NCI-H82 treated with DMSO at 0.1 percent for 48 hours (cell line): ENCODE measurements at regions not wholly inside any gene's neighbourhood (a gene's known extent, or its start where the extent isn't known, plus 50 kb on each side); places are given as distances from the start of the nearest gene placed in this dataset.
A peak's percentile ranks its signal among the peaks of the same experiment; 100 is the strongest.
"Not testable (repeated sequence)": the region's sequence is repeated elsewhere in the genome, so short reads cannot be mapped to it uniquely, and the experiment has no call there.

Experiments used
- DNase-seq: peaks from one replicate; lab custom pipeline; 2025; ENCODE audit not compliant: unreplicated experiment; lab: John Stamatoyannopoulos, UW

DNA sequence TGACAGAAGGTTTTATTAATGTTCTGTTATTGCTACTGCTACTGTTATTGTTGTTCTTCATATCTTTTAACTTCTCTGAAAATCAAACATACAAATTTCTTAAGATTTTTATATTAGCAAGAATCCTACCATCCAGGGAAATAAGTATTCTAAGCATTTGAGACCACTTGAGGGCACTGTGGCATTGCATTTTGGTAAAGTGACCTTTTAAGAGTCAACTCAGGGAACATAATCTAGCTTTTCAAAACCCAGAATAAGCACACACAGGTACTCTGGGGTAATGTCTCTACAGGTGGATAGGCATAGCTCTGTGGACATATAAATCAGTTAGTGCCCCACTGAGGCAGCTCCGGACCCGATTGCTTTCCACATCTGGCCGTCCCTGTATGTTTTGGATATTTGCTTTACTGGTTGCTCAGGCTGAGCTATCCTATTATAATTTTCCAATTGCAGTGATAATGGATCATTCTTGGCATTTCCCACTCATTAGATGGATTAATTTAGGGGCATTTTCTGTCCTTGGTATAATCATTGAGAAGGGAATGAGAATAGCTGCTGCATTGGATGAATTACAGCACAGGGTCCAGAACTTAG is 1425.1 kb upstream of the CDH8 start:
- DNase-seq = no peak

DNA sequence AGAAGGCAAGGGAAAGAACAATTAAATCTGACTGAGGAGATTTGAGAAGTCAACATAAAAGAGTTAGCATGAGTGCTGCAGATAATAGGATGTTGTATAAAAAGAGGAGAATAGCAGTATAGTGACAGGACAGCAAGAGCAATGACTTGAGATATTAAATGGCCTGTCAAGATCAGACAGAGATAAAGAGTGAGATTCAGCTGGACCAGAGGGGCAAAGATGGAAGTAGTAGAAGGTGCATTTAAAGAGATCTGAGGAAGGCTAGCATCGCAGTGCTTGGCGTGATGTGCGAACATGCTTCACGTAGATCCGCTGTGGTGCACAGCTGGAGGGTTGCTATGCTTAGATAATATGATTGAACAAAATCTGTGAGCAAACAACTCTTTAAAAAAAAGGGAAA is 1422.6 kb upstream of the CDH8 start:
- DNase-seq = no peak

GRCh38 chr16:63457869-63458268 is 1421.6 kb upstream of the CDH8 start:
- no peak for DNase-seq

DNA sequence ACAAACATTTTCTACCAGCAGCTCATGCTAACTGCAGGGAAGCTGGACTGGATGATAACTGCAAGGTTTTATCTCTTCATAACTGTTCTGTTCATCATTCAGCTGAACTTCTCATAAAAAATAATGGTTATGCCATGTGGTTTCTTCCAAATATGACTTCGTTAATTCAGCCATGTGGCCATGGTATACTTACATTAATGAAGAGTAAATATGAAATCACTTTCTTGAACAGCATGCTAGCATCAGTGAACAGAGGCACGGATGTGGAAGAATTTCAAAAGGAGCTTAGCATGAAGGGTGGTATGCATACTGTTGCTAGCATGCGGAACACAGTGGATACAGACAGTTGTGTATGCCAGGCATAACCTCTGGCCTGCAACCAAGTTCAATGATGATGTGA is 1417.0 kb upstream of the CDH8 start:
- DNase-seq = no peak

DNA sequence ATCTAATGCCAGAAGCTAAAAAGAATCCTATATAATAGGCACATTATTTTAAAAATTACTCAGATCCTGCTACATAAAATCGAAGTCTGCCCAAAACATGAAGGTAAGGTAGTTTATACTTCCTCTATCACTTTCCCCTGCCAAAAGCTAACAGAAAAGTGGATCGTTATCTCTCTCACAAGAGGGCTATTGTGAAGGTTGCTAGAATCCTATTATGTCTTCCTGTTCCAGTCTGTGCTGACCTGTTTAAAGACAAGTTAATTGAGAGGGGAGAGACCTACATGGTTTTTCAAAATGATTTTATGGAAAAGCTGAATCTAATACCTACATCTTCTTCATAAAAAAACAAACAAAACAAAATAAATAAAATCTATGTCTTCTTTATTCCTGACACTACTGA is 1410.9 kb upstream of the CDH8 start:
- DNase-seq = no peak

DNA sequence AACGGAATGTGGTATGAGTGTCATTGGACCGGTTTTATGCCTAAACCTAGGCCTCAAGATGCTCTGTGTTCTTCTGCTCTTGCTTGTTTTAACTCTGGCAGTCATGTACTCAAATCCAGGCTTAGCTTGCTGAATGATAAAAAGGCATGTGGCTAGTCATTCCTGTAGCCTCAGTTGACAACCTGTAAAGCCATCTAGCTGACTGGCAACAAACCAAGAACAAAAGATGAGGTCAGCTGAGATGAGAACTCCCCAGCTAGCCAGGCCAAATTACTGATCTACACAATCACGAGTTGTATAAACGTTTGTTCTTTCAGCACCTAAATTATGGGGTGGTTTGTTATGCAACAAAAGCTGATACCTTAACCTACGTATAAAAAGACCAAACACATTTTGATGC is 1406.0 kb upstream of the CDH8 start:
- DNase-seq = no peak

GRCh38 chr16:63426275-63426870 is 1390.1 kb upstream of the CDH8 start:
- no peak for DNase-seq

- DNase-seq = peak; percentile 41
These were observed 1386.5 kb upstream of the CDH8 start for GRCh38 chr16:63422715-63423114.

DNA sequence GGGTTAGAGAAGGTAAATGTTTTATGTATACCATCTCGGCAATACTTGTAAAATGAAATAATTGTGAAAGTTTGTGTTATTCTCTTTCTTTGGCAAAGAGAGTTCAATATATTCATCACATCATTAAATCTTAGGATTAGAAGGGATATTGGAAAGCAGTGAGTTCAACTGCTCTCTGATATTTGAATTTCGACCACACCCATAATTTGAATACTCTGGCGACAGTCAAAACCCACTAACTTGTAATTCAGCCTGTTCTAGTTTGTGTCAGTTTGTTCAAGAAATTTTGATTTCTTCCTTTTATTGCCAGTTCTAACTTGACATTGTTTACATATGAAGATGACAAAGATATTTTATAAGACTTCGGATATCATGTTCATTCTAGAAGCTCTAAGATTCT is 1380.5 kb upstream of the CDH8 start:
- DNase-seq = no peak

DNA sequence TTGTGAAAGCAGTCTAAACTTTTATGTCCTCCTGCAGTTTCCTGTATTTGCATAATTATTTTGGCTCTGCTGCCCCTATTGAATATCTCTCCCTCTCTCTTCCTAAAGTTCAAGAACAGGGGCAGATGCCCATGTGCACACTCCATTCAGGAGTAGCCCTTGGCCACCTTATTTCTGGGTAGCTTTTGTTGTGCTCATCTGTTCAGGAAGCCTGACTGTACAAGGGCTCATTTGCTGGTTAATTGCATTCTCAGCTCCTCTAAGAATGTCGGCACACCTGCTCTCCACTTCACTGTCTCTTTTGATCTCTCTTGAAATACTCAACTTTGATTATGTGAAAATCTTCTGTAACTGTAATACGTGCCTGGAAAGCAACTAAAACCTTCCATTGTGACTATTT is 1378.8 kb upstream of the CDH8 start:
- DNase-seq = peak; percentile 3

DNA sequence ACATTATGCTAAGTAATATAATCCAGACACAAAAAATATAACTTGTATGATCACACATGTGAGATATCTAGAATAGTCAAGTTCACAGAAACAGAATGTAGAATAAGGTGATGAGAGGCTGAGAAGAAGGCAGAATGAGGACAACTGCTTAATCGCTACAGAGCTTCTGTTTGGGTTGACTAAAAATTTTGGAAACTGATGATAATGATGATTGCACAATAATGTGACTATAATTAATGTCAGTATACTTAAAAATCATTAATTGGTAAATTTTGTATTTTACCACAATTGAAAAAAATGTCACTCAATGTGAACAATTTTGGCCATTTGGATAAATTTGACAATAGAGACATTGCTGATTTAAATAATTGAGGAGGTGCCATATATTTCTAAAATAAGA is 1374.4 kb upstream of the CDH8 start:
- DNase-seq = no peak

DNA sequence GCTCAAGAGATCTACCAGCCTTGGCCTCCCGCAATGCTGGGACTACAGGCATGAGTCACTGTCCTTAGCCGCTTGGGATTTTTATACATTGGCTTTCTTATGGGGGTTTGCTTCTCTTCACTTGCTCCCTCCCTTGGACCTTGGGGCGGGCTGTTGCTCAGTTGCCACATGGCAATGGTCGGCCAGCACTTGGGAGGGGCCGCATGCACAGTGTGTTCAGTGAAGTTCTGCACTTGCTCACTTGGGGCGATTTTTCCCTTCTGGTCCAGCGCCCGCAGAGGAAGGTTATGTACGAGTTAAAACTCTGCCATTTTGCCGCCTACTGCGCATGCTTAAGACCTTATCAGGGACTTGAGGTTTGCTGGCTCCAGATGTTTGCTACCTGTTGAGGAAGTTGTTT is 1367.6 kb upstream of the CDH8 start:
- no peak for DNase-seq

DNA sequence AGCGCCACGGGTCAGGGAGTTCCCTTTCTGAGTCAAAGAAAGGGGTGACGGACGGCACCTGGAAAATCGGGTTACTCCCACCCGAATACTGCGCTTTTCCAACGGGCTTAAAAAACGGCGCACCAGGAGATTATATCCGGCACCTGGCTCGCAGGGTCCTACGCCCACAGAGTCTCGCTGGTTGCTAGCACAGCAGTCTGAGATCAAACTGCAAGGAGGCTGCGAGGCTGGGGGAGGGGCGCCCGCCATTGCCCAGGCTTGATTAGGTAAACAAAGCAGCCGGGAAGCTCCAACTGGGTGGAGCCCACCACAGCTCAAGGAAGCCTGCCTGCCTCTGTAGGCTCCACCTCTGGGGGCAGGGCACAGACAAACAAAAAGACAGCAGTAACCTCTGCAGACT is 1352.0 kb upstream of the CDH8 start:
- not testable (repeated sequence) for DNase-seq

DNA sequence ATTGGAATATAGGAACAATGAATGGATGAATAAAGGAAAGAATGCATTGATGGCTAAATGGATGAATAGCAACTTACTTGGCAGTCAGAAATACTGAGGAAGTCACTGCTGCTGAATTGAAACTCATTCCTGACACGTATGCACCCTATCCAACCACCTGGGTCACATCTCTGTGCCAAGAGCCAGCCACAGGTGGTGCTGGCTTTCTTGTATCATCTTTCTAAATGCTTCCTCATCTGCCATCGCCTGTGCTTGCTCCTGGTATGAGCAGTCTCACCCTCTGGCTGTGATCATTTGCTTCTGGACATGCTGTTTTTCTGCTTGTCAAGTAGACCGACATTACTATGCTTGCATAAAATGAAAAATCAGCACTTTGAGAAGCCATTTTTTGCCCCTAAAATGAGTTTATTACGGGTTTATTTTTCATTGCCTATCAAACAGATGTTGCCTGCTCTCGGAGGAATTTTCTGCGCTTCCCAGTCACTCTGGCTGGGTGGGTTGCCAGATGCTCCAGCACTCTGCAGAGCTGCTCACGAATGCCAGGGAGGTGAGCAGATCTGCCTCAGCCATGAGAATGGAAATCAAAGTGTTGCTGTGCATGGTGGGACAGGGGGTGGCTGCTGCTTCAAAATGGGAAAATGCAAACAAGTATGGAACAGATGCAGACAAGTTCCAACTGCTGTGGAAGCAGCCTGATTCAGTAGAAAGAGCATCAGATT is 1349.6 kb upstream of the CDH8 start:
- no peak for DNase-seq

DNA sequence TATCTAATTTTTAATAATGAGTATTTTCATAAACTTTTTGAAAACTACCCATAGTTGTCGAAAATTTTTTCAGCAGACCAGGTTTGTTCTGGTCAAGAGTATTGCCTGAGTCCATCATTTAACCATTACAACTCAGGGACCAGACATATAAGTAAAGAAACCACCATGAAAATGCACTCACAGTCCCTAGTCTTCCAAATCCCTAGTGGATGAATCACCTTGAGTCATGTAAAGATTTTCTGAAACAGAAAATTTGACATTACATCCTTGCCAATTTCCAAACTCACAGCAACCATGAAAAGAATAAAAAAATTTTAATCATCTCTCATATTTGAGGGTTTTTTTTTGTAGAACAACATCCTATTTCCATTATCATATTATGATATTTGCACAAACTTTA is 1337.5 kb upstream of the CDH8 start:
- DNase-seq = no peak

DNA sequence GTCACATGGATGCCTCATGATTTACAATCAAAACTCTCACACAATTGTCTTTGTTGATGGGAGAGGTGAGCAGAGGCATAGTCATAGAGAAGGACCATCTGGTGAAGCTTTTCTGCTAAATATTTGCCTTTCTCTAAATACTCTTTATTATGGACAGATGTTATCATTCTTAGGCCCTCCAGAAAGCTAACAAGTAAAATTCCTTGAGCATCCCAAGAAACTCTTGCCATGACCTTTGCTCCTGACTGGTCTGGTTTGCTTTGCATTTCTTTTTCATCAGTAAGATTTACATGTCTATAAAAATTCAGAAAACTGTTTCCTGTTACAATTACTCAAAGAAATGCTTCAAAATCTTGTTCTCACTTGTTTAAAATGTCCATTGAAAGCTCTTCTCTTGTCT is 1336.6 kb upstream of the CDH8 start:
- no peak for DNase-seq

DNA sequence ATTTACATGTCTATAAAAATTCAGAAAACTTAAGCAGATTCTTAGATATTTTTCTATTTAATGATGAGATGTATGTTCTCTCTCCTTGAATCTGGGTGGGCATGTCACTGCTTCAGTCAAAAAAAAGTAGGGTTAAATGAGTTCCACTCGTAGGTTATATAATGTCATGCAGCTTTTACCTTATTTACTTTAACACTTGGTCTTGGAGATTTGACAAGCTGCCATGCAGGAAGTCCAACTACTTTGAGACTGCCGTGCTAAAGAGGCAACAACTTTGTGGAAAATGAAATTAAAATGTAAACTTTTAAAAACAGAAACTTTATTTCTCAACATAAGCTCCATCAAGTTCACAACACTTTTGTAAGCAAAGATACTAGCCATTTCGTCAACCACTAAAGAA is 1336.0 kb upstream of the CDH8 start:
- no peak for DNase-seq

- no peak for DNase-seq
These were observed 1329.5 kb upstream of the CDH8 start for GRCh38 chr16:63365649-63366304.

DNA sequence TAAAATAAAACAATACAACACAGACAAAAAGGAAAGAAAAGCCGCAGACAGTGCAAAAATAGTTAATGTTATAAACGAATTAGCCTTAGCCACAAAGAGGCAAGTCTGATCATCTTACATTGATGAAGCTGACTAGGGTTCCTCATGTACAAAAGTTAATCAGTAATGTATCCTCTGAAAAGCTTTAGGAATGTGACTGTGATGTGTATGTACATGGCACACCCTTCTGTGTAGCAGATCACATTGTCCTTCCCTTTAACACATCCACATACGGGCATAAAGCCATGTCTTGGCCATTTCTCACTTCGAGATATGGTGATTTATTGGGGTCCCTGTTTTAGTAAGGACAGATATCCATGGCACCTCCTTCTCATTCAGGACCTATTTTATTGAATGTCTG is 1327.5 kb upstream of the CDH8 start:
- DNase-seq = no peak

GRCh38 chr16:63361032-63361624 is 1324.9 kb upstream of the CDH8 start:
- peak; percentile 86 for DNase-seq

- no peak for DNase-seq
These were observed 1313.7 kb upstream of the CDH8 start for GRCh38 chr16:63349961-63350360.

DNA sequence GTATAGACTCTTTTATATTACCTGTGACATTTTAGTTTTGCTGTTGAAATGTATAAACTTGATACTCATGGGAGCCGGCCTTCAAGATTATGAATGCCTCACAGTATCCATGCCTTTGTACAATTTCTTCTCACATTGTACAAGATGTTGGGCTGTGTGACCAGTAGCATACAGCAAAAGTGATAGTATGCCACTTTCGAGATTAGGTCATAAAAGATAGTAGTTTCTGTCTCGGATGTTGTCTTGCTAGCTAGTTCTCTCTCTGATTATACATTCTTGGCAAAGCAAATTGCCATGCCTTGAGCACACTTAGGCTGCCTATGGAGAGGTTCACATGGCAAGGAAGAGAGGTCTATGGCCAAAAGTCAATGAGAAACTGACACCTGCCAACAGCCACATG is 1309.8 kb upstream of the CDH8 start:
- no peak for DNase-seq
